H9 (cell line): ENCODE measurements at regions not wholly inside any gene's neighbourhood (a gene's known extent, or its start where the extent isn't known, plus 50 kb on each side); places are given as distances from the start of the nearest gene placed in this dataset.

Source experiments
- DNase-seq: peaks from one replicate; pipeline ENCODE4 v3.0.0-alpha.2; 2017
- H2AFZ ChIP-seq: one replicate; pipeline ENCODE4 v1.6.1; 2013; ENCODE audit warnings: mild to moderate bottlenecking, low read length, control low read depth, moderate library complexity
- H2AK5ac ChIP-seq: 2 replicates; pipeline ENCODE4 v1.6.1; 2013; ENCODE audit warnings: low read length, control low read depth, mixed read lengths; ENCODE audit not compliant: insufficient read length
- H2BK120ac ChIP-seq: one replicate; pipeline ENCODE4 v1.6.1; 2013; ENCODE audit warnings: low read depth, mild to moderate bottlenecking, low read length, control low read depth, inconsistent platforms; ENCODE audit not compliant: poor library complexity, severe bottlenecking
- H2BK12ac ChIP-seq: 2 replicates; pipeline ENCODE4 v1.6.1; 2013; ENCODE audit warnings: low read length, control low read depth, mixed read lengths, low read depth; ENCODE audit not compliant: insufficient read length
- H2BK15ac ChIP-seq: 2 replicates; pipeline ENCODE4 v1.6.1; 2013; ENCODE audit warnings: low read depth, low read length, control low read depth
- H2BK20ac ChIP-seq: one replicate; pipeline ENCODE4 v1.6.1; 2013; ENCODE audit warnings: low read depth, mild to moderate bottlenecking, low read length, control low read depth, inconsistent platforms; ENCODE audit not compliant: poor library complexity, severe bottlenecking
- H2BK5ac ChIP-seq: 2 replicates; pipeline ENCODE4 v1.6.1; 2013; ENCODE audit warnings: low read length, control low read depth, mixed read lengths; ENCODE audit not compliant: insufficient read length
- H3K14ac ChIP-seq: 2 replicates; pipeline ENCODE4 v1.6.1; 2013; ENCODE audit warnings: low read length, control low read depth; ENCODE audit not compliant: insufficient read depth
- H3K18ac ChIP-seq: 2 replicates; pipeline ENCODE4 v1.6.1; 2013; ENCODE audit warnings: low read depth, mild to moderate bottlenecking, mixed read lengths, low read length, control low read depth; ENCODE audit not compliant: insufficient read length
- H3K23ac ChIP-seq: 2 replicates; pipeline ENCODE4 v1.6.1; 2013; ENCODE audit warnings: low read length, control low read depth, mixed read lengths, low read depth; ENCODE audit not compliant: insufficient read length
- H3K23me2 ChIP-seq: 2 replicates; pipeline ENCODE4 v1.6.1; 2013; ENCODE audit warnings: low read depth, mild to moderate bottlenecking, mixed read lengths, low read length, control low read depth; ENCODE audit not compliant: insufficient read length, poor library complexity, severe bottlenecking
- H3K27ac ChIP-seq: 2 replicates; pipeline ENCODE4 v1.5.1; 2013; ENCODE audit warnings: low read length, control low read depth, mixed read lengths, low read depth; ENCODE audit not compliant: insufficient read length
- H3K27me3 ChIP-seq: 2 replicates; pipeline ENCODE4 v1.6.1; 2013; ENCODE audit warnings: low read length, control low read depth, inconsistent platforms; ENCODE audit not compliant: insufficient read depth
- H3K4ac ChIP-seq: 2 replicates; pipeline ENCODE4 v1.6.1; 2013; ENCODE audit warnings: low read depth, mild to moderate bottlenecking, control low read depth, inconsistent platforms, low read length, moderate library complexity
- H3K4me1 ChIP-seq: 2 replicates; pipeline ENCODE4 v1.6.1; 2013; ENCODE audit warnings: low read length, control low read depth, inconsistent platforms; ENCODE audit not compliant: insufficient read depth
- H3K4me2 ChIP-seq: 2 replicates; pipeline ENCODE4 v1.6.1; 2013; ENCODE audit warnings: low read length, control low read depth, mixed read lengths; ENCODE audit not compliant: insufficient read length, insufficient read depth
- H3K56ac ChIP-seq: 2 replicates; pipeline ENCODE4 v1.6.1; 2013; ENCODE audit warnings: low read depth, mild to moderate bottlenecking, mixed read lengths, low read length, control low read depth; ENCODE audit not compliant: insufficient read length
- H3K79me1 ChIP-seq: 2 replicates; pipeline ENCODE4 v1.6.1; 2013; ENCODE audit warnings: low read depth, mild to moderate bottlenecking, moderate library complexity, low read length, control low read depth, inconsistent platforms; ENCODE audit not compliant: insufficient read depth, poor library complexity, severe bottlenecking
- H3K79me2 ChIP-seq: 2 replicates; pipeline ENCODE4 v1.6.1; 2013; ENCODE audit warnings: low read length, control low read depth, inconsistent platforms; ENCODE audit not compliant: insufficient read depth
- H3K9ac ChIP-seq: 2 replicates; pipeline ENCODE4 v1.6.1; 2013; ENCODE audit warnings: low read length, control low read depth, mixed read lengths; ENCODE audit not compliant: insufficient read length; ENCODE audit errors: extremely low read depth
- H3K9me3 ChIP-seq: one replicate; pipeline ENCODE4 v1.6.1; 2013; ENCODE audit warnings: low read depth, low read length, inconsistent platforms; ENCODE audit not compliant: control insufficient read depth
- H3T11ph ChIP-seq: one replicate; pipeline ENCODE4 v1.6.1; 2013; ENCODE audit warnings: mild to moderate bottlenecking, low read length, control low read depth, inconsistent platforms
- H4K20me1 ChIP-seq: one replicate; pipeline ENCODE4 v1.6.1; 2013; ENCODE audit not compliant: control insufficient read depth, insufficient read length, insufficient read depth
- H4K5ac ChIP-seq: 2 replicates; pipeline ENCODE4 v1.6.1; 2013; ENCODE audit warnings: low read depth, mild to moderate bottlenecking, mixed read lengths, low read length, control low read depth; ENCODE audit not compliant: insufficient read length
- H4K8ac ChIP-seq: replicated peaks from 2 replicates; pipeline ENCODE4 v1.6.1; 2013; ENCODE audit warnings: low read length, control low read depth, mixed read lengths, low read depth; ENCODE audit not compliant: insufficient read length
- H4K91ac ChIP-seq: 2 replicates; pipeline ENCODE4 v1.6.1; 2013; ENCODE audit warnings: low read depth, mild to moderate bottlenecking, moderate library complexity, mixed read lengths, low read length, control low read depth; ENCODE audit not compliant: insufficient read length
- H3K27ac Mint-ChIP-seq, 3 experiments: 2 replicates in 2 of 3; 3 replicates in 1 of 3; pipeline ENCODE4 v1.8.0; 2020 to 2021; ENCODE audit warnings: mixed read lengths in 3 of 3, mild to moderate bottlenecking in 1 of 3, moderate library complexity in 1 of 3
- H3K27me3 Mint-ChIP-seq: 2 replicates; pipeline ENCODE4 v1.8.0; 2021; ENCODE audit warnings: low read depth, mild to moderate bottlenecking, moderate library complexity, mixed read lengths
- H3K36me3 Mint-ChIP-seq, 3 experiments: 2 replicates in 2 of 3; 3 replicates in 1 of 3; pipeline ENCODE4 v1.8.0; 2020 to 2021; ENCODE audit warnings: low read depth in 3 of 3, mixed read lengths in 3 of 3; ENCODE audit not compliant: insufficient read depth in 1 of 3
- H3K4me1 Mint-ChIP-seq, 2 experiments: 2 replicates each; pipeline ENCODE4 v1.8.0; 2020; ENCODE audit warnings: mixed read lengths in 2 of 2
- H3K4me3 Mint-ChIP-seq, 2 experiments: 2 replicates in 1 of 2; 3 replicates in 1 of 2; pipeline ENCODE4 v1.8.0; 2020 to 2021; ENCODE audit warnings: mild to moderate bottlenecking in 2 of 2, mixed read lengths in 2 of 2, moderate library complexity in 1 of 2
- H3K9me3 Mint-ChIP-seq, 2 experiments: 2 replicates in 1 of 2; 3 replicates in 1 of 2; pipeline ENCODE4 v1.8.0; 2020; ENCODE audit warnings: mild to moderate bottlenecking in 2 of 2, mixed read lengths in 2 of 2, moderate library complexity in 1 of 2
- CTCF ChIP-seq: fragments of 200-600 bp; sonication (generic); conservative IDR thresholded peaks from 3 replicates; pipeline ENCODE4 v1.8.0; 2021; ENCODE audit warnings: antibody characterized with exemption, mild to moderate bottlenecking
- WGBS: extraction: QIAGEN DNeasy Blood & Tissue Kit; methylation state at CpG from one replicate; pipeline ENCODE4 v1.1.7; 2013; ENCODE audit warnings: missing lambda C conversion rate, low lambda C conversion rate, mixed read lengths; ENCODE audit not compliant: insufficient read length; ENCODE audit errors: extremely low coverage; 5-methylcytosine and 5-hydroxymethylcytosine counted together

- Histone ChIP-seq H4K91ac (no peak overlapping the region), H3K9ac (no peak overlapping the region), H3T11ph (no peak overlapping the region), H3K23ac (no peak overlapping the region), H3K4me1 (no peaks in the 10 kb centered on the region), H3K79me2 (no peaks in the 10 kb centered on the region), H2AK5ac (no peak overlapping the region), H2BK5ac (no peak overlapping the region), H3K27me3 (peaks cover 4% of the 10 kb centered on the region; the same call in 1 of the 2 replicates), H3K4ac (no peak overlapping the region), H3K14ac (no peak overlapping the region; the same call in 1 of the 2 replicates), H3K4me2 (no peak overlapping the region), H2BK12ac (no peak overlapping the region), H4K8ac (no peak overlapping the region), H2BK15ac (no peak overlapping the region), H3K56ac (no peak overlapping the region), H3K79me1 (no peaks in the 10 kb centered on the region), H3K18ac (no peak overlapping the region), H2BK120ac (no peak overlapping the region), H2AFZ (no peak overlapping the region), H4K5ac (no peak overlapping the region), H3K9me3 (no peaks in the 10 kb centered on the region), H3K27ac (no peak overlapping the region), H3K23me2 (no peaks in the 10 kb centered on the region), H2BK20ac (no peak overlapping the region), H4K20me1 (no peaks in the 10 kb centered on the region)
- WGBS, result no CpG with 5 or more reads among the region's 12 CpGs
- Mint-ChIP-seq H3K36me3 (peaks cover 9 to 10% (median 9%) of the 10 kb centered on the region in 3 experiments), H3K27ac (no peak overlapping the region), H3K9me3 (peaks cover 16 to 17% of the 10 kb centered on the region in 2 experiments), H3K4me3 (no peak overlapping the region), H3K27me3 (peaks cover 14% of the 10 kb centered on the region), H3K4me1 (no peaks in the 10 kb centered on the region)
- no peak for TF ChIP-seq CTCF
- no peak for DNase-seq
These were observed 64.7 kb upstream of the NKX1-1 start for GRCh38 chr4:1470816-1471442.
